K562 (cell line): ENCODE measurements at regions not wholly inside any gene's neighbourhood (a gene's known extent, or its start where the extent isn't known, plus 50 kb on each side); places are given as distances from the start of the nearest gene placed in this dataset.

Source experiments
- TF ChIP-seq, protein P1 (sequence below), 2 experiments: fragments of 450-650 bp; IDR thresholded peaks; 2 replicates each; pipeline ENCODE4 v1.6.1; 2016; ENCODE audit warnings: mild to moderate bottlenecking in 2 of 2, borderline replicate concordance in 1 of 2, low read depth in 1 of 2, moderate library complexity in 1 of 2
- TF ChIP-seq, protein P2 (sequence below), 2 experiments: fragments of 450-650 bp; conservative IDR thresholded peaks; 2 replicates each; pipeline ENCODE4 v1.6.1; 2017; ENCODE audit warnings: mild to moderate bottlenecking in 2 of 2, moderate library complexity in 2 of 2

DNA sequence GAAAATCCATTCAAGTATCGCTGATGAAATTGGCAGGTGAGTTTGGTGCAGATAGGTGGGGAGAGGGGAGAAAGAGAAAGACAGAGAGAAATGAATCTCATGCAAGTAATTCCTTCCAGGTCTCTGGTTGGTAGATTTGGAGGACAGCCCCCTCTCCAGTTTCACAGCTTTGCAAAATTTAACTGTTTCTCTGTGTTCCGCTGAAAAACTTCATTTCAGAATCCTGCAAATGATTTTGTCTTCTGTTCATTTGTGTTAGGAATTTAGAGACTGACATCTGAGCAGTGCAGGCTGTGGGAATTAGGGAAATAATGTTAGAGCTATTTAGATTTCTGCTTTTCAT, 328.5 kb downstream of the FBXW7 start (continued):
- TF ChIP-seq, protein P1, sequence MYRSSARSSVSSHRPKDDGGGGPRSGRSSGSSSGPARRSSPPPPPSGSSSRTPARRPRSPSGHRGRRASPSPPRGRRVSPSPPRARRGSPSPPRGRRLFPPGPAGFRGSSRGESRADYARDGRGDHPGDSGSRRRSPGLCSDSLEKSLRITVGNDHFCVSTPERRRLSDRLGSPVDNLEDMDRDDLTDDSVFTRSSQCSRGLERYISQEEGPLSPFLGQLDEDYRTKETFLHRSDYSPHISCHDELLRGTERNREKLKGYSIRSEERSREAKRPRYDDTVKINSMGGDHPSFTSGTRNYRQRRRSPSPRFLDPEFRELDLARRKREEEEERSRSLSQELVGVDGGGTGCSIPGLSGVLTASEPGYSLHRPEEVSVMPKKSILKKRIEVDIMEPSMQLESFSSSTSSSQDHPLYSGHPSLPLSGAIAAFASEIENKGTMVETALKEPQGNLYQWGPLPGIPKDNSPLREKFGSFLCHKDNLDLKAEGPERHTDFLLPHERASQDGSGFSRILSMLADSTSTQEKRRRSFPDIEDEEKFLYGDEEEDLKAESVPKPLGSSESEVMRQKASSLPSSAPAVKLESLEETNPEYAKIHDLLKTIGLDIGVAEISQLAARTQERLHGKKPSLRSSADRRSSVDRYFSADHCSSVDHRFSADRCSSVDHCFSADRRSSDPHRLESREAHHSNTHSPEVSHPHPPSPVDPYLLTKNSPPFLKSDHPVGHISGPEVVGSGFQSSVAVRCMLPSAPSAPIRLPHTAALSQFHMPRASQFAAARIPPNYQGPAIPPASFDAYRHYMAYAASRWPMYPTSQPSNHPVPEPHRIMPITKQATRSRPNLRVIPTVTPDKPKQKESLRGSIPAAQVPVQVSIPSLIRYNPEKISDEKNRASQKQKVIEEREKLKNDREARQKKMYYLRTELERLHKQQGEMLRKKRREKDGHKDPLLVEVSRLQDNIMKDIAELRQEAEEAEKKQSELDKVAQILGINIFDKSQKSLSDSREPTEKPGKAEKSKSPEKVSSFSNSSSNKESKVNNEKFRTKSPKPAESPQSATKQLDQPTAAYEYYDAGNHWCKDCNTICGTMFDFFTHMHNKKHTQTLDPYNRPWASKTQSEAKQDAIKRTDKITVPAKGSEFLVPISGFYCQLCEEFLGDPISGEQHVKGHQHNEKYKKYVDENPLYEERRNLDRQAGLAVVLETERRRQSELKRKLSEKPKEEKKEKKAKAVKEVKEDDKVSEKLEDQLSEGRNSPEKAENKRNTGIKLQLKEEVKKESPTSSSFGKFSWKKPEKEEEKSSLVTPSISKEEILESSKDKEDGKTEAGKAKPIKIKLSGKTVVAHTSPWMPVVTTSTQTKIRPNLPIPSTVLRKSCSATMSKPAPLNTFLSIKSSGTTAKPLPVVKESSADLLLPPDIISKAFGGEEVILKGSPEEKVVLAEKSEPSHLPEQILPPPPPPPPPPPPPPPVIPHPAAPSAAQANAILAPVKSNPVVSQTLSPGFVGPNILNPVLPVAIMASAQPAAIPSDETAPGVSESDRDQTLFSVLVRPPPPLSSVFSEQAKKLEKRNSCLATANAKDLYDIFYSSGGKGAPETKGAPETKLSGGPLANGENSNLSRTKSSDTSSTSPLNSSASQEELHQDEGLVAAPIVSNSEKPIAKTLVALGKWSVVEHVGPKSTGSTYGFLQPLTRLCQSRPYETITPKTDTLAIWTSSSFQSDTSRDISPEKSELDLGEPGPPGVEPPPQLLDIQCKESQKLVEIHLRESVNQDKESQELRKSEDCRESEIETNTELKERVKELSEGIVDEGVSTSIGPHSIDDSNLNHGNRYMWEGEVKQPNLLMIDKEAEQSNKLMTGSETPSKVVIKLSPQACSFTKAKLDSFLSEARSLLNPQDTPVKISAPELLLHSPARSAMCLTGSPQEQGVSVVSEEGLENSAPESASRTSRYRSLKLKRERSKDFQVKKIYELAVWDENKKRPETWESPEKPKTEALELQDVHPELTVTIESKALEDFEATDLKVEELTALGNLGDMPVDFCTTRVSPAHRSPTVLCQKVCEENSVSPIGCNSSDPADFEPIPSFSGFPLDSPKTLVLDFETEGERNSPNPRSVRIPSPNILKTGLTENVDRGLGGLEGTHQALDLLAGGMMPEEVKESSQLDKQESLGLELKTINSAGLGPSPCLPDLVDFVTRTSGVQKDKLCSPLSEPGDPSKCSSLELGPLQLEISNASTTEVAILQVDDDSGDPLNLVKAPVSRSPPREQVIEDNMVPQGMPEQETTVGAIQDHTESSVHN (IDR thresholded peaks at IDR 0.05; ENCODE audit: borderline replicate concordance in 1 of 2, low read depth in 1 of 2), result no peak
- TF ChIP-seq, protein P2, sequence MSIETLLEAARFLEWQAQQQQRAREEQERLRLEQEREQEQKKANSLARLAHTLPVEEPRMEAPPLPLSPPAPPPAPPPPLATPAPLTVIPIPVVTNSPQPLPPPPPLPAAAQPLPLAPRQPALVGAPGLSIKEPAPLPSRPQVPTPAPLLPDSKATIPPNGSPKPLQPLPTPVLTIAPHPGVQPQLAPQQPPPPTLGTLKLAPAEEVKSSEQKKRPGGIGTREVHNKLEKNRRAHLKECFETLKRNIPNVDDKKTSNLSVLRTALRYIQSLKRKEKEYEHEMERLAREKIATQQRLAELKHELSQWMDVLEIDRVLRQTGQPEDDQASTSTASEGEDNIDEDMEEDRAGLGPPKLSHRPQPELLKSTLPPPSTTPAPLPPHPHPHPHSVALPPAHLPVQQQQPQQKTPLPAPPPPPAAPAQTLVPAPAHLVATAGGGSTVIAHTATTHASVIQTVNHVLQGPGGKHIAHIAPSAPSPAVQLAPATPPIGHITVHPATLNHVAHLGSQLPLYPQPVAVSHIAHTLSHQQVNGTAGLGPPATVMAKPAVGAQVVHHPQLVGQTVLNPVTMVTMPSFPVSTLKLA (conservative IDR thresholded peaks at IDR 0.05), result no peak
